ENCODE measurements at regions not wholly inside any gene's neighbourhood (a gene's known extent, or its start where the extent isn't known, plus 50 kb on each side); places are given as distances from the start of the nearest gene placed in this dataset.

- DNase-seq (ENCODE audit: low spot score), result no peak
Observed at GRCh38 chr2:128777196-128778035, 458.7 kb upstream of the HS6ST1 start.

GRCh38 chr2:128778843-128779242 is 460.2 kb upstream of the HS6ST1 start:
- no peak for DNase-seq (ENCODE audit: low spot score)

- no peak for DNase-seq (ENCODE audit: low spot score)
Observed at GRCh38 chr2:128779301-128780095, 460.8 kb upstream of the HS6ST1 start.

GRCh38 chr2:128780434-128781080 is 461.9 kb upstream of the HS6ST1 start:
- no peak for DNase-seq (ENCODE audit: low spot score)

GRCh38 chr2:128781166-128781565 is 462.5 kb upstream of the HS6ST1 start:
- DNase-seq (ENCODE audit: low spot score), result no peak

- no peak for DNase-seq (ENCODE audit: low spot score)
Observed at GRCh38 chr2:128781585-128782385, 463.1 kb upstream of the HS6ST1 start.

GRCh38 chr2:128782411-128783192 is 463.9 kb upstream of the HS6ST1 start:
- DNase-seq (ENCODE audit: low spot score), result no peak

- no peak for DNase-seq (ENCODE audit: low spot score)
Observed at GRCh38 chr2:128783193-128783671, 464.6 kb upstream of the HS6ST1 start.

GRCh38 chr2:128783896-128784295 is 465.2 kb upstream of the HS6ST1 start:
- peak; percentile 45 for DNase-seq (ENCODE audit: low spot score)

GRCh38 chr2:128784626-128785306 is 466.1 kb upstream of the HS6ST1 start:
- DNase-seq (ENCODE audit: low spot score), result no peak

GRCh38 chr2:128786316-128786715 is 467.6 kb upstream of the HS6ST1 start:
- DNase-seq (ENCODE audit: low spot score), result no peak

GRCh38 chr2:128786741-128787478 is 468.2 kb upstream of the HS6ST1 start:
- DNase-seq (ENCODE audit: low spot score), result peak; percentile 38

GRCh38 chr2:128787616-128788015 is 468.9 kb upstream of the HS6ST1 start:
- DNase-seq (ENCODE audit: low spot score), result no peak

- no peak for DNase-seq (ENCODE audit: low spot score)
Observed at GRCh38 chr2:128788636-128789220, 470.1 kb upstream of the HS6ST1 start.

GRCh38 chr2:128789221-128789620 is 470.6 kb upstream of the HS6ST1 start:
- DNase-seq (ENCODE audit: low spot score), result no peak

GRCh38 chr2:128789776-128790455 is 471.2 kb upstream of the HS6ST1 start:
- no peak for DNase-seq (ENCODE audit: low spot score)

GRCh38 chr2:128790541-128791001 is 471.9 kb upstream of the HS6ST1 start:
- DNase-seq (ENCODE audit: low spot score), result no peak
